SK-N-SH treated with all-trans-retinoic acid at 6 μM for 48 hours (cell line): ENCODE measurements at regions not wholly inside any gene's neighbourhood (a gene's known extent, or its start where the extent isn't known, plus 50 kb on each side); places are given as distances from the start of the nearest gene placed in this dataset.

Experiments
- ZNF565 ChIP-seq: fragments of 450-650 bp; formaldehyde crosslinking; conservative IDR thresholded peaks from 2 replicates; pipeline ENCODE4 v1.5.0; 2020; ENCODE audit warnings: low read depth, mild to moderate bottlenecking, moderate library complexity
- ZNF70 ChIP-seq: fragments of 450-650 bp; formaldehyde crosslinking; IDR thresholded peaks from 2 replicates; pipeline ENCODE4 v1.5.0; 2020; ENCODE audit warnings: mild to moderate bottlenecking, moderate library complexity
- TF ChIP-seq, protein P1 (sequence below): fragments of 250-450 bp; sonication (Bioruptor Pico); IDR thresholded peaks from 2 replicates; pipeline ENCODE4 v1.8.0; 2020; ENCODE audit warnings: mild to moderate bottlenecking, moderate library complexity, borderline replicate concordance

DNA sequence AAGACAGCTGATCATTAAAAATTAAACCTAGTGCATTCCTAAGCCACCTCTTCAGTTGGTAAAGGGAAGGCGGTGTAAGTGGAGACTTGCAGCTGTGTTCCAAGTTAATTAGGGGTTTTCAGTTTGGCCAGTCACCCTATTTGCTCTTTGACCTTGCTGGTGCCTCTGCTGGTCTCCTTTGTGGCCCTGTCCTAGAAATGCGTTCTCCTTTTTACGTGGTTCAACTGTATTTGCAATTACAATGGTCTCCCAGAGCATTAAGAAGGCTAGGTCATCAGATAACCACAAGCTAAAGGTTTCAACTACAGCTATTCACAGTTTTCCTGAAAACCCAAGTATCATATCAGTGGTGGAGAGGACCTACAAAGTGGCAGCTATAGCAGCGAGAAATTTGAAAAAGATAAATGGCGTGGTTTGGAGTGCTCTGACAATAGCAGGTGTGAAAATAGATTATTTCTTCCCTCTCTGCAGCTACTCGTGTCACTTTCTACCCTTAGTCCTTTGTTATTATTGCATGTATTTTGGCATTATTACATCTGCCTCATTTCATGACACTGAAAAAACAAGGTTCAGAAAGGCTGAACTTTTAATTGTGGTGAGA is 203.5 kb upstream of the TBC1D5 start:
- TF ChIP-seq, protein P1, sequence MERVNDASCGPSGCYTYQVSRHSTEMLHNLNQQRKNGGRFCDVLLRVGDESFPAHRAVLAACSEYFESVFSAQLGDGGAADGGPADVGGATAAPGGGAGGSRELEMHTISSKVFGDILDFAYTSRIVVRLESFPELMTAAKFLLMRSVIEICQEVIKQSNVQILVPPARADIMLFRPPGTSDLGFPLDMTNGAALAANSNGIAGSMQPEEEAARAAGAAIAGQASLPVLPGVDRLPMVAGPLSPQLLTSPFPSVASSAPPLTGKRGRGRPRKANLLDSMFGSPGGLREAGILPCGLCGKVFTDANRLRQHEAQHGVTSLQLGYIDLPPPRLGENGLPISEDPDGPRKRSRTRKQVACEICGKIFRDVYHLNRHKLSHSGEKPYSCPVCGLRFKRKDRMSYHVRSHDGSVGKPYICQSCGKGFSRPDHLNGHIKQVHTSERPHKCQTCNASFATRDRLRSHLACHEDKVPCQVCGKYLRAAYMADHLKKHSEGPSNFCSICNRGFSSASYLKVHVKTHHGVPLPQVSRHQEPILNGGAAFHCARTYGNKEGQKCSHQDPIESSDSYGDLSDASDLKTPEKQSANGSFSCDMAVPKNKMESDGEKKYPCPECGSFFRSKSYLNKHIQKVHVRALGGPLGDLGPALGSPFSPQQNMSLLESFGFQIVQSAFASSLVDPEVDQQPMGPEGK (CRISPR knock-in tag): no peak
- TF ChIP-seq ZNF70 (CRISPR knock-in tag) (no peak), ZNF565 (CRISPR knock-in tag) (no peak)
